ENCODE measurements at regions not wholly inside any gene's neighbourhood (a gene's known extent, or its start where the extent isn't known, plus 50 kb on each side); places are given as distances from the start of the nearest gene placed in this dataset.

GRCh38 chr7:133190172-133190528 lies 62.7 kb upstream of the EXOC4 start:
- no peak for TF ChIP-seq CTCF (IDR thresholded peaks at IDR 0.05; ENCODE audit: insufficient read depth, low read length, poor library complexity, severe bottlenecking)
- H3K27me3 ChIP-seq (replicated peaks; ENCODE audit: control insufficient read depth, insufficient read depth, low read length) = no peaks in the 10 kb centered on the region; the same call in 1 of the 2 replicates
- H3K4me3 ChIP-seq (replicated peaks; ENCODE audit: low read depth, low read length) = no peak overlapping the region
- DNase-seq (ENCODE audit: extremely low read depth, insufficient read length) = no peak
- H3K36me3 ChIP-seq (ENCODE audit: control insufficient read depth, insufficient read depth, low read length) = no peaks in the 10 kb centered on the region

- DNase-seq (ENCODE audit: extremely low read depth, insufficient read length) = no peak
- Histone ChIP-seq H3K4me3 (replicated peaks; ENCODE audit: low read depth, low read length) (no peak overlapping the region), H3K27me3 (replicated peaks; ENCODE audit: control insufficient read depth, insufficient read depth, low read length) (no peaks in the 10 kb centered on the region; the same call in 1 of the 2 replicates), H3K36me3 (ENCODE audit: control insufficient read depth, insufficient read depth, low read length) (no peaks in the 10 kb centered on the region)
- no peak for TF ChIP-seq CTCF (IDR thresholded peaks at IDR 0.05; ENCODE audit: insufficient read depth, low read length, poor library complexity, severe bottlenecking)
Observed at GRCh38 chr7:133190650-133191049, 62.2 kb upstream of the EXOC4 start.

GRCh38 chr7:133191787-133192186 lies 61.1 kb upstream of the EXOC4 start:
- TF ChIP-seq CTCF (IDR thresholded peaks at IDR 0.05; ENCODE audit: insufficient read depth, low read length, poor library complexity, severe bottlenecking) = no peak

GRCh38 chr7:133195868-133196267 lies 57.0 kb upstream of the EXOC4 start:
- no peak overlapping the region for H3K4me3 ChIP-seq (replicated peaks; ENCODE audit: low read depth, low read length)
- H3K27me3 ChIP-seq (replicated peaks; ENCODE audit: control insufficient read depth, insufficient read depth, low read length) = no peaks in the 10 kb centered on the region; the same call in 1 of the 2 replicates
- no peak for DNase-seq (ENCODE audit: extremely low read depth, insufficient read length)
- no peaks in the 10 kb centered on the region for H3K36me3 ChIP-seq (ENCODE audit: control insufficient read depth, insufficient read depth, low read length)
- no peak for TF ChIP-seq CTCF (IDR thresholded peaks at IDR 0.05; ENCODE audit: insufficient read depth, low read length, poor library complexity, severe bottlenecking)

More at GRCh38 chr7:133191787-133192186, 61.1 kb upstream of the EXOC4 start:
- H3K4me3 ChIP-seq (replicated peaks; ENCODE audit: low read depth, low read length) = no peak overlapping the region
- no peaks in the 10 kb centered on the region; the same call in 1 of the 2 replicates for H3K27me3 ChIP-seq (replicated peaks; ENCODE audit: control insufficient read depth, insufficient read depth, low read length)
- no peak for DNase-seq (ENCODE audit: extremely low read depth, insufficient read length)
- no peaks in the 10 kb centered on the region for H3K36me3 ChIP-seq (ENCODE audit: control insufficient read depth, insufficient read depth, low read length)

GRCh38 chr7:133196856-133197612 lies 55.8 kb upstream of the EXOC4 start:
- DNase-seq (ENCODE audit: extremely low read depth, insufficient read length) = no peak
- H3K27me3 ChIP-seq (replicated peaks; ENCODE audit: control insufficient read depth, insufficient read depth, low read length) = no peaks in the 10 kb centered on the region; the same call in 1 of the 2 replicates
- TF ChIP-seq CTCF (IDR thresholded peaks at IDR 0.05; ENCODE audit: insufficient read depth, low read length, poor library complexity, severe bottlenecking) = no peak
- H3K4me3 ChIP-seq (replicated peaks; ENCODE audit: low read depth, low read length) = no peak overlapping the region
- H3K36me3 ChIP-seq (ENCODE audit: control insufficient read depth, insufficient read depth, low read length) = no peaks in the 10 kb centered on the region

Measured in GM06990 (cell line).